ENCODE measurements at regions not wholly inside any gene's neighbourhood (a gene's known extent, or its start where the extent isn't known, plus 50 kb on each side); places are given as distances from the start of the nearest gene placed in this dataset.
A peak's percentile ranks its signal among the peaks of the same experiment; 100 is the strongest.

- DNase-seq (ENCODE audit: low spot score): no peak
Measured at GRCh38 chr9:89999176-89999533, 394.3 kb downstream of the GADD45G start.

DNA sequence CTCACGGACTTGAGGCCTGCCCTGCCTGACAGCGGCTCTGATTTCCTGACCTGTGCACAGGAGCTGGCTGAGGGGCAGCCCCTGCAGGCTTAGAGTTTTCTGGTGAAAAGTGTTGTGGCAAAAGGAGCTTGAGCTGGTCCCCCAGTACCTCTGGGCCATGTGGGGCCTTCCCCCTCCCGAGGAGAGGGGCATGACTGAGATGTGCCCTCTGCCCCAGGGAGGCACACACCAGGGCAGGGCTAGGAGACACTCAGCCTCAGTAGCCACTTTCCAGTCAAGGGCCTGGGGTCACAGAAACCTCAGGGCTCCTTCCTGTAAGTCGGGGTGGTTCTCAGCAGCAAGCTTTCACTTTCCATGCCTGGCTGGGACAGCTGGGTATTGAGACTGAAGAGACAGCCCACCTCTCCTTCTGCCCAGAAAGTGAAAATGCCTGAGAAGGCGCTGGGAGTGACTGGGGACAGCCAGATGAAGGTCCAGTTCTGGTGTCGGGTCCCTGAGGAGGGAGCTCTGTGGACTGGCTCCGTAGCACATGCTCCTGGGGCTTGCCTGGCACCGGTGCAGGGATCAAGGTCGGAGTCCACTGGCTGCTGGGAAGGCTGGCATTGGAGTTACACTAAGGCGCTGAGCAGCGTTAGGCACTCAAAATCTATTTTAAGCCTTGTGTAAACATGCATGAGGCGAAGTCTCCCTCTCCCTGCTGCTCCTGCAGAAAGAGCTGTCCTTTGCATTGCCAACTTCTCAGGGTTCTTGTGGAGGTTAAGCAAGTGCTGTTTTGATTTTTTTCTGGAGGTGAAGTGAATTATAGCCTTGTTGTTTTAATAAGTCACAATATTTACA lies 394.9 kb downstream of the GADD45G start:
- DNase-seq (ENCODE audit: low spot score): no peak

DNA sequence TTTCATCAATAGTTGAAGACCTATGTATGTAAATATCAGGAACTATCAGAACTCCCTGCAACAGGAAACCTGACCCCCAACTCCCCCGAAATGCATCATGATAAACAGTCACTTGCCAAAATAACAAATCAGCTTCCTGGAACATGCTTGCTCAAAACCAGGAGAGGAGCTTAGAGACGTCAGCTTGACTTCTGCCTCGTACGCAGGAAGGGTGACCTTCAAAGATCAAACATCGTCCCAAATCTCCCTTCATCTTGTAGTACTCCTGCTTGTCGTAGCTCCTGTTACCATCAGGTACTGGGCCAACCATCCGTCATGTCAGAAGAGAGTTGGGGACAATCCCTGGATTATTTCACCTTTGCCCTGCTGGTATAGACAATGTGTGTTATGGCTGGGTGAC lies 396.1 kb downstream of the GADD45G start:
- no peak for DNase-seq (ENCODE audit: low spot score)

GRCh38 chr9:90001747-90002146 lies 396.9 kb downstream of the GADD45G start:
- DNase-seq (ENCODE audit: low spot score): no peak

DNA sequence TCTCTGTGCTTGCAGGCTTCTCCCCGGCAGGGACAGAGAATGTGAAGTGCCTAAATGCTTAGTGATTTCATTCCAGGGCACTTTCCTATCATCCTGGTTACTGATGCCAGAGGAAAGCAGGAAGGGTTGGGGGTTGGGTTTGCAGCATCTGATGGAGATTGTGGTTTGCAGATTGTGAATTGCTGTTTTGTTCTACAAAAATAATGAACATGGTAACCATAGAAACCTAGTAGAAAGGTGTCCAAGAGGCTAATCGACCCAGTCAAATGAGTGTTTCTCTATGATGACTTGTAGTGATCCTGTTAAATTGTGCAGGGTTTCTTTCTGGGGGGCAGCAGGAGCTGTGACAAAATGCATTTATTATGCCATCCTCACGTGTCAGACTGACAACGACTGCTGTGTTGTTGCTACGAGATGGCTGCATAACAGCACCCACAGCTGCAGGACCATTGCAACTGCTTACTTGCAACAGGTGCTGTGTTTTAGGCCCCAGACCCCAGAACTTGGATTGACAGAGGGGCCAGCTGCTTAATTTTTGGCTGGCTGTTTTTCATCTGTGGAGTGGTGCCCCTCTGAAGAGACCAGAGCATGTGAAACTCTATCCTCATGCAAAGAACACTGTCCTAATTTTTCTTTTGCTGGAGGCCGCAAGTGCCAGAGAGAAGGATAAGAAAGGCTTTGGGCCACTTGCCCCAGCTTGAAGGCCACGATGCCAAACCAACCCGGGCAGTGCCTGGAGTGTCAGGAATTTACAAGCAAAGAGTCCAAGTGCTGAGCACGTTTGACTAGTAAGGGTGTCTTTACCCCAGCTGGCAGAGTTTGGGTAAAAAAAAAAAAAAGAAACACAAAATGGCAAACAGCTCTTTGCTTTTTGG lies 397.8 kb downstream of the GADD45G start:
- DNase-seq (ENCODE audit: low spot score): no peak

GRCh38 chr9:90005388-90005787 lies 400.6 kb downstream of the GADD45G start:
- no peak for DNase-seq (ENCODE audit: low spot score)

DNA sequence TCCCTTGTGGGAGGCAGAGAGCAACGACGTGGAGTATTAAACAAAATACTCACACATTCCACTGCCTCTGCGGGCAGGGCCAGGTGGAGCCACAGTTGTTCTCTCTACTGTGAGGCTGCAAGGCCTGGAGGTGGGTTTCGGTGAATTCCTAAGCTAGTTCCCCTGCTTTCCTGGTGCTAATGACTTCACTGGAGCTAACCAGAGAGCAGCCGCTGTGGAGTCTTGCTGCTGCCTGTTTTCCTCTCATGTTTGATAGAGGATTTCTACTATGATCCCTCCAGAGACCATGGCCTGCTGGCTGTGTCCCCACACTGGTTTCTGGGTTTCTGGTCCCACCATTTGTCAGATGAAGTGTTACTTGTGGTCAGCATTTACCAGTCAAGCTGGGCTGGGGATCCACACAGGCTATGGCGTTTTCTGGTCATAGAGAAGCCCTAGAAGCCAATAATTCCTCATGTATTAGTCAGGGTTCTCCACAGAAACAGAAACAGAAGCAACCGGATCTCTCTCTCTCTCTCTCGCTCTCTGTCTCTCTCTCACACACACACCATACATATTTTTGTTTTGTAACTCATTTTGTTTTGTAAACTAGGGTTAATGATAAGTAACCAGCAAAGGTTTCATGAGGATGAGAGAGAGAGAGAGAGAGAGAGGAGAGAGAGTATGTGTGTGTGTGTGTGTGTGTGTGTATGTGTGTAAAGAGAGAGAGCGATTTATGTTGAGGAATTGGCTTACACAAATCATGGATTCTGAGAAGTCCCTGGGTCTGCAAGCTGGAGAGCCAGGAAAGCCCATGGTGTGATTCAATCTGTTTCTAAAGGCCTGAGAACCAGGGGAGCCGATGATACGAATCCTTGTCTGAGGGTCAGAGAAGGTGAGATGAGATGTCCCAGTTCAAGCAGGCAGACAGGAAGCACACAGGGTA lies 403.0 kb downstream of the GADD45G start:
- no peak for DNase-seq (ENCODE audit: low spot score)

DNA sequence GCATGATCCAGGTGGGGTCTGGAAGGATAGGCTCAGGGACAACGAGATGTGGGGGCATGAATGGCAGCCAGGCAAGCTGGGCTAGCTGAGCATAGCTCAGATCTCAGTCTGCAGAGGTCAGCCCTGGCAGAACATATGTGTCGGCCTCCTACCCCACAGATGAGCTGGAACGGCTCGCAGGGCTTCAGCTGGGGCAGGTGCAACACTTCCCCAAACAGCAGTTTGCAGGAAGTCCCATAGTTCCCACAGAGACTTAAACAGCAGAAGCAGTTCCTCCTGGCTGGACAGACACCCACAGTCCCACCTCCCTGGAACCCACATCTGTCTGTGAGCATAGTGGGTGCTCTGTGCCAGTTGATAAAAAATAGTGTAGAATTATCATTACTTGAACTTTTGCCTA lies 404.6 kb downstream of the GADD45G start:
- no peak for DNase-seq (ENCODE audit: low spot score)

- no peak for DNase-seq (ENCODE audit: low spot score)
Measured at GRCh38 chr9:90010793-90011192, 406.0 kb downstream of the GADD45G start.

DNA sequence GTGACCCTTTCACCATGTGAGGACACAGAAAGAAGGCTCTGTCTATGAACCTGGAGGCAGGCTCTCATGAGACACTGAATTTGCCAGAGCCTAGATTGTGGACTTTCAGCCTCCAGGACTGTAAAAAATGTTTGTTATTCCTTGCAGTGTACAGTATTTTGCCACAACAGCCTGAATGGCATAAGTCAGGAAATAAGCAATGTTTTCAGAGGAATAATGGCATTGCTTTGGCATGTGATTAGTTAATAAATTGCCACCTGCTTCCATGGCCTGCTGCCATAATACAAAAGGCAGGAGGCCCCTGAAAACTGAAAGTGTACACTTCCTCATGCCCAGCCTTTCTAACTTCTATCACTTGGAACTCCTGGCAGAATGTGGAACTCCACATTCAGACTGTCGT lies 408.1 kb downstream of the GADD45G start:
- DNase-seq (ENCODE audit: low spot score): no peak

GRCh38 chr9:90013778-90014177 lies 409.0 kb downstream of the GADD45G start:
- DNase-seq (ENCODE audit: low spot score): no peak

GRCh38 chr9:90014421-90014820 lies 409.6 kb downstream of the GADD45G start:
- DNase-seq (ENCODE audit: low spot score): no peak

- DNase-seq (ENCODE audit: low spot score): no peak
Measured at GRCh38 chr9:90016272-90016671, 411.5 kb downstream of the GADD45G start.

GRCh38 chr9:90017679-90018078 lies 412.9 kb downstream of the GADD45G start:
- DNase-seq (ENCODE audit: low spot score): no peak

DNA sequence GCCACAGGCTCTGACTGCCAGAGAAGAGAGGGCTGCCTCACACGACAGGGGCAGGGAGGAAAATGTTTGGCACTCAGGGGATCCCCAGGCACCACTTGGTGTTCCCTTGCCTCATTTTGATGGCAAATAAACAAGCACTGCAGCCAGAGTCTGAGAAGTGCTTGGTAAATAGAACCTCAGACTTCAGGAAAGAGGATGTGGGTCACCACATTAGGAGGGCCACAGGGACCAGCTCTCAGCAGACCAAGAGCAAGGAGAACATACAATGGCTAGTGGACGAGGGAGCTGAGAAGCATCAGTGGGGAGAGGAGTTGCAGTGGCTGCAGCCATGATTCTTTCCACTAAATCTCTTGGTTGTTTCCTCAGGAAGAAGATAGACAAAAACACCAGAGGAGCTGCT lies 413.9 kb downstream of the GADD45G start:
- DNase-seq (ENCODE audit: low spot score): no peak

GRCh38 chr9:90019626-90020025 lies 414.8 kb downstream of the GADD45G start:
- no peak for DNase-seq (ENCODE audit: low spot score)

DNA sequence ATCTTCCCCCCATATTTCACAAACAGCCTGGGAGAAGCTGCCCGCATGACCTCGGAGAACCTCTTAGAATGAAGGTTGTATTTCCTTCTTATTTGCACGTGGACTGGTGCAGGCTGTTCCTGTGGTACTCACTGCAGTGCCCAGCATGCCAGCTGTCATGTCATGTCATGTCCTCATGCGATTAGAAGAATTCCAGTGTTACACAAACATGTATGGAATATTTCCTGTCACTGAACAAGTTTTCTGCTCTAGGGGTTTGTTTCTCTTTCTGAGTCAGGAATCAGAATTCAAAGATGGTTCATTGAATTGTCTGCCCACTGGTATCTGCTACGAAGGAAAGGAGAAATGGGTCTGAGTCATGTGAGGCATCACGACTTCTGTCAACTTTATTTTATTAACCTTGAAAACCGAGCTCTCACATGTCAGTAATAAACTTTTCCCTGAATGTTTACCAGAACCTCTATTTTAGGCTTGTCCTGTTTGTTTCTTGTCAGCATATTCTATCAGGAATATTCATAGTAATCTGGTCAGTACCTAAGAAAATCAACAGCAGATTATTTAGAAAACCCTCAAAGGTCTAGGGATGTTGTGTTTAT lies 415.6 kb downstream of the GADD45G start:
- no peak for DNase-seq (ENCODE audit: low spot score)

DNA sequence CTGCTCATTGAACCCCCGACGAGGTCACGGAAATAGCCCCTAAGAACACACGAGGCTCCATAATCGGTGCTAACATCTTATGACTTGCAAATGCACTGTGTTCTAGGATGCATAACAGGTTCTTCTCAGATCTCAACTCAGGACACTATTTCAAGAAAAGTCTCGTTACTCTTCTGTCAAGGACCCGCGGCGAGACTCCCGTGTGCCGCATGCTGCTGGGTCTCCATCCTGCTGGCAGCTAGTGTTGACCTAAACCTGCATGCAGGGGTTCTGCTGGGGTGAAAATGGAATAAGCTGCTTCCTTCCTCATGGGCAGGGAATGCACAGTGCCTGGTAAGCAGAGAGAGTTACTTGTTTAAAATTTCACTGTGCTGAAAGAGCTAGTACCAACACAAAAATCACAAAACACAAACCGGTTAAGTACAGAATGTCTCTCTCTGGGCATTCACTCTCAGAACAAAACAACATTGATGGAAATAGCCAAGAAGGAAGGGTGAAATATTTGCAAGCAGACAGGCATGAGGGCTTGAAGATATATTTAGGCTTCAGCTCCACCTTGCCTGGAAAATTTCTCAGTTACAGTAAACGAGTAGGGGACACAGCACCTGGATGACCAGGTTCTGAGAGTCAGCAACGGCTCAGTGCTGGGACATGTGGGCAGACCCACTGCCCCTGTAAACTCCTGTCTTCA lies 416.5 kb downstream of the GADD45G start:
- no peak for DNase-seq (ENCODE audit: low spot score)

GRCh38 chr9:90022474-90022873 lies 417.7 kb downstream of the GADD45G start:
- peak; percentile 40 for DNase-seq (ENCODE audit: low spot score)

GRCh38 chr9:90023861-90024260 lies 419.0 kb downstream of the GADD45G start:
- DNase-seq (ENCODE audit: low spot score): no peak

DNA sequence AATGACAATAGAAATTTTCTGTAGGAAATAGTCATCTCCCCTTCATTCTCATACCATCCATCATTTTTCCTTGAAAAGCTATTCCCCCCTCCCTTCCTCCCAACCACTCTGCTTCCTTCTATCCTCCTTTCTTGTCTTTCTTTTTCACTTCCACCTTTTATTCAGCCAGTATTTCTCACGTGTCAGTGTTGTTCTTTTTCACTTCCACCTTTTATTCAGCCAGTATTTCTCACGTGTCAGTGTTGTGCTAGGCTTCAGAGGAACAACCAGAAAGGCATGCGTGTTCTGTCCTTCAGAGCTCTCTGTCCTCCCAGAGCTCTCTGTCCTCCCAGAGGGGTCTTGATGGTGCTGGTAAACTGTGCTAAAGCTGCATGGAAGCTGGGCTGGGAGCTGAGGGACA lies 419.6 kb downstream of the GADD45G start:
- no peak for DNase-seq (ENCODE audit: low spot score)
